GM23248 (cell line): ENCODE measurements at regions not wholly inside any gene's neighbourhood (a gene's known extent, or its start where the extent isn't known, plus 50 kb on each side); places are given as distances from the start of the nearest gene placed in this dataset.

Experiments used
- DNase-seq: peaks from one replicate; pipeline ENCODE4 v3.0.0-alpha.2; 2015
- H2AFZ ChIP-seq: fragments of 200-600 bp; sonication (generic); 2 replicates; pipeline ENCODE4 v1.6.1; 2016; ENCODE audit warnings: antibody characterized with exemption
- H3F3A ChIP-seq: fragments of 200-600 bp; sonication (generic); 2 replicates; pipeline ENCODE4 v1.6.1; 2016; ENCODE audit warnings: mild to moderate bottlenecking, antibody characterized with exemption, mixed run types; ENCODE audit not compliant: insufficient read depth
- H3K27ac ChIP-seq: fragments of 200-600 bp; sonication (generic); 2 replicates; pipeline ENCODE4 v1.5.1; 2016; ENCODE audit warnings: mild to moderate bottlenecking
- H3K27me3 ChIP-seq: fragments of 200-600 bp; sonication (generic); replicated peaks from 2 replicates; pipeline ENCODE4 v1.6.1; 2016; ENCODE audit warnings: mild to moderate bottlenecking; ENCODE audit not compliant: insufficient read depth
- H3K36me3 ChIP-seq: fragments of 200-600 bp; sonication (generic); 2 replicates; pipeline ENCODE4 v1.6.1; 2016; ENCODE audit warnings: low read depth, mild to moderate bottlenecking
- H3K4me1 ChIP-seq: fragments of 200-600 bp; sonication (generic); 2 replicates; pipeline ENCODE4 v1.6.1; 2016; ENCODE audit warnings: mild to moderate bottlenecking; ENCODE audit not compliant: insufficient read depth
- H3K4me2 ChIP-seq: fragments of 200-600 bp; sonication (generic); one replicate; pipeline ENCODE4 v1.6.1; 2016; ENCODE audit warnings: mild to moderate bottlenecking; ENCODE audit not compliant: unreplicated experiment
- H3K4me3 ChIP-seq: fragments of 200-600 bp; sonication (generic); 2 replicates; pipeline ENCODE4 v1.5.1; 2016; ENCODE audit warnings: mild to moderate bottlenecking
- H3K79me2 ChIP-seq: fragments of 200-600 bp; sonication (generic); 2 replicates; pipeline ENCODE4 v1.6.1; 2016; ENCODE audit warnings: mild to moderate bottlenecking; ENCODE audit not compliant: insufficient read depth
- H3K9ac ChIP-seq: fragments of 200-600 bp; sonication (generic); 2 replicates; pipeline ENCODE4 v1.6.1; 2016; ENCODE audit warnings: mild to moderate bottlenecking
- H3K9me2 ChIP-seq: fragments of 200-600 bp; sonication (generic); 2 replicates; pipeline ENCODE4 v1.6.1; 2016; ENCODE audit warnings: mixed run types, mild to moderate bottlenecking, moderate library complexity; ENCODE audit not compliant: insufficient read depth
- H3K9me3 ChIP-seq: fragments of 200-600 bp; sonication (generic); one replicate; pipeline ENCODE4 v1.6.1; 2017; ENCODE audit warnings: low read depth
- H4K20me1 ChIP-seq: fragments of 200-600 bp; sonication (generic); 2 replicates; pipeline ENCODE4 v1.6.0; 2016; ENCODE audit not compliant: insufficient read depth
- EZH2 ChIP-seq: fragments of 200-600 bp; sonication (generic); IDR thresholded peaks from 2 replicates; pipeline ENCODE4 v1.6.1; 2018; ENCODE audit warnings: antibody characterized with exemption, mild to moderate bottlenecking; ENCODE audit not compliant: insufficient read depth, poor library complexity, severe bottlenecking
- EZH2phosphoT487 ChIP-seq: fragments of 200-600 bp; sonication (generic); IDR thresholded peaks from 2 replicates; pipeline ENCODE4 v1.6.1; 2018; ENCODE audit warnings: antibody characterized with exemption, moderate library complexity, mild to moderate bottlenecking, low read depth; ENCODE audit not compliant: insufficient read depth
- WGBS, 2 experiments: methylation state at CpG; one replicate each; pipeline ENCODE4 v1.1.6; 2015 to 2017; ENCODE audit warnings: low lambda C conversion rate in 2 of 2, low coverage in 1 of 2; ENCODE audit errors: missing lambda C conversion rate in 2 of 2; 5-methylcytosine and 5-hydroxymethylcytosine counted together
- in situ Hi-C: fragments of 300-500 bp; cut with MboI; formaldehyde crosslinking; loops from 2 replicates; pipeline ENCODE4 v1.15.0; 2020

GRCh38 chr2:144922519-144922918 lies 402.6 kb upstream of the ZEB2 start:
- Histone ChIP-seq H3K4me2 (no peak overlapping the region), H3K9ac (no peak overlapping the region), H3K79me2 (no peaks in the 10 kb centered on the region), H2AFZ (no peak overlapping the region), H3K9me2 (no peaks in the 10 kb centered on the region), H3K27ac (no peak overlapping the region), H3K9me3 (no peaks in the 10 kb centered on the region), H3K27me3 (no peaks in the 10 kb centered on the region), H3K4me3 (no peak overlapping the region), H3K36me3 (no peaks in the 10 kb centered on the region), H3K4me1 (no peaks in the 10 kb centered on the region), H4K20me1 (no peaks in the 10 kb centered on the region), H3F3A (no peaks in the 10 kb centered on the region)
- in situ Hi-C loops = no loop called here
- no peak for DNase-seq
- TF ChIP-seq EZH2phosphoT487 = no peak
- TF ChIP-seq EZH2 = no peak
- WGBS, 2 experiments = 51 to 56% methylated on average over 2 of the region's 2 CpGs

DNA sequence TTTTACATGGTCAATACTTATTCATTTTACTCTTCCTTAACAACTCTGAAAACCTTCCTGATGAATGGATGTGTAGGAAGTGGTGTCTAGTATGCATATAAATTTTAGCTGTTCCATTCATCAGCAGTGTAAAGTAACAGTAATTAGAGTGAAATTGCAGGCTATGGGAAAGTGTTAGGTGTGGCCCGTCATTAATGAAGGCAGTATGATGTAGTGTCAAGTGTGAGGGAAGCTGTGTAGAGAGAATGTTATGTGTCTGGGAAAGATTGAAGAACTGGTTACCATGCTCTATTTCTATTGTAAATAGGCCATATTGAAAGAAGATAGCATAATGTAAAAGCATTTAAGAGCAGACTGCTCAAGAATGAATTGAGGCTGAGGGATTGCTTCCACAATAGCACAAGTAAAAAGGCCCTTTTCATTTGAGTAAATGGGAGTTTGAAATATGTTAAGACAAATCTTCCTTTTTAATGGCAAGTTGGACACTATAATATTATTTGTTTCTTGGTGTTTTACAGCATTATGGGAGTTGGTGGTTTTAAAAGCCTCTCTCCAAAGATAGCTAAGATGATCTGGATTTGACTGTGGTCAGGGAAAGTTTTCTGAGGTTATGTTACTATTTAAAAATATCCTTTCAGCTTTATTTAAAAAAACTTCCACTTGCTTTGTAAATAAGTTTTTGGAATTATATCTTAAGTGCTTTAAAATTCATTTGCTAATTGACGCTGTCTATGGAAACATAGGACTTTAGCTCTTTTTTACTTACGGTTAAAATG lies 401.0 kb upstream of the ZEB2 start:
- H3K9ac ChIP-seq = no peak overlapping the region
- no peaks in the 10 kb centered on the region for H3K79me2 ChIP-seq
- no peaks in the 10 kb centered on the region for H3K4me1 ChIP-seq
- no peaks in the 10 kb centered on the region for H3K9me3 ChIP-seq
- no peaks in the 10 kb centered on the region for H3K27me3 ChIP-seq
- in situ Hi-C loops = no loop called here
- no peaks in the 10 kb centered on the region for H3F3A ChIP-seq
- no peak overlapping the region for H3K4me3 ChIP-seq
- no peak overlapping the region for H3K27ac ChIP-seq
- no peak for DNase-seq
- no peak for TF ChIP-seq EZH2
- TF ChIP-seq EZH2phosphoT487 = no peak
- no peaks in the 10 kb centered on the region for H4K20me1 ChIP-seq
- peaks cover 4% of the 10 kb centered on the region; the same call in 1 of the 2 replicates for H3K9me2 ChIP-seq
- H2AFZ ChIP-seq = no peak overlapping the region
- no peaks in the 10 kb centered on the region for H3K36me3 ChIP-seq
- 89 to 96% methylated on average over 3 of the region's 3 CpGs for WGBS, 2 experiments
- no peak overlapping the region for H3K4me2 ChIP-seq

GRCh38 chr2:144914622-144915318 lies 394.9 kb upstream of the ZEB2 start:
- H3K4me1 ChIP-seq = peaks cover 11% of the 10 kb centered on the region; the same call in 1 of the 2 replicates
- no peaks in the 10 kb centered on the region for H4K20me1 ChIP-seq
- DNase-seq = peak; percentile 55
- no peaks in the 10 kb centered on the region for H3K27me3 ChIP-seq
- no peaks in the 10 kb centered on the region for H3K9me3 ChIP-seq
- H3K4me2 ChIP-seq = no peak overlapping the region
- H3K79me2 ChIP-seq = no peaks in the 10 kb centered on the region
- H3K9ac ChIP-seq = no peak overlapping the region
- no peak for TF ChIP-seq EZH2
- TF ChIP-seq EZH2phosphoT487 = no peak
- no peak overlapping the region for H3K27ac ChIP-seq
- WGBS, 2 experiments = 18 to 21% methylated on average over 2 of the region's 2 CpGs
- H2AFZ ChIP-seq = no peak overlapping the region
- H3K4me3 ChIP-seq = no peak overlapping the region
- in situ Hi-C loops = no loop called here
- no peaks in the 10 kb centered on the region for H3K36me3 ChIP-seq
- H3K9me2 ChIP-seq = peaks cover 4% of the 10 kb centered on the region; the same call in 1 of the 2 replicates
- peaks cover 12% of the 10 kb centered on the region for H3F3A ChIP-seq

DNA sequence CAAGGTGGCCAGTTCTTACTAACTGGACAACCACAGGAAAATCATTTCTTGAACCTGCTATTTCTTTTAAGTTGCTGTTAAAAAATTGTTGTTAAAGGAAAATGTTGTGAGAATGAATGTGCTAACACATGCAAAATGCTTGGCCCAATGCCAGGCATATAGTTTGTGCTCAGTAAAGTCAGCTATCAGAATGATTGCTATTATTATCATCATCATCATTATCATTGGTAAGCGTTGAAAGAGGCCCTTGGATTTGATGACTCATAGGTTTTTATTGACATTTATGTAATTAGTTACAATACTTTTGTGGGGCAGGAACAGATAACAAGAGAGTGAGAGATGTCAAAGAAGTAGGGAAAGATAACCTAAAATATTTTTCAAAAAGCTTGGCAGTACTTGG lies 394.2 kb upstream of the ZEB2 start:
- Histone ChIP-seq H2AFZ (no peak overlapping the region), H4K20me1 (no peaks in the 10 kb centered on the region), H3K79me2 (no peaks in the 10 kb centered on the region), H3K27me3 (no peaks in the 10 kb centered on the region), H3K4me2 (no peak overlapping the region), H3F3A (peaks cover 12% of the 10 kb centered on the region), H3K9me2 (peaks cover 4% of the 10 kb centered on the region; the same call in 1 of the 2 replicates), H3K4me1 (peaks cover 11% of the 10 kb centered on the region; the same call in 1 of the 2 replicates), H3K36me3 (no peaks in the 10 kb centered on the region), H3K27ac (no peak overlapping the region), H3K9ac (no peak overlapping the region), H3K9me3 (no peaks in the 10 kb centered on the region), H3K4me3 (no peak overlapping the region)
- WGBS, 2 experiments = 93 to 100% methylated on average over 1 of the region's 1 CpG
- TF ChIP-seq EZH2phosphoT487 (no peak), EZH2 (no peak)
- in situ Hi-C loops = no loop called here
- no peak for DNase-seq
